Sigmoid colon (tissue), 6 donors: ENCODE measurements at regions not wholly inside any gene's neighbourhood (a gene's known extent, or its start where the extent isn't known, plus 50 kb on each side); places are given as distances from the start of the nearest gene placed in this dataset.

ENCODE experiments used
- DNase-seq: peaks from one replicate; pipeline ENCODE4 v3.0.0-alpha.2; 2019
- H3K27ac ChIP-seq, 4 donors: fragments of 200-600 bp; sonication (generic); one replicate each; pipeline ENCODE4 v1.5.1; 2016 to 2019; ENCODE audit warnings: mild to moderate bottlenecking in 1 of 4
- H3K27me3 ChIP-seq, 3 donors: fragments of 200-600 bp; sonication (generic); one replicate each; pipeline ENCODE4 v1.5.1; 2019; ENCODE audit warnings: mild to moderate bottlenecking in 1 of 3
- H3K36me3 ChIP-seq, 4 donors: fragments of 200-600 bp; sonication (generic); one replicate each; pipeline ENCODE4 v1.5.1; 2016 to 2019
- H3K4me1 ChIP-seq, 4 donors: fragments of 200-600 bp; sonication (generic); one replicate each; pipeline ENCODE4 v1.5.1; 2017 to 2019
- H3K4me3 ChIP-seq, 4 donors: fragments of 200-600 bp; sonication (generic); one replicate each; pipeline ENCODE4 v1.5.1; 2017 to 2019; ENCODE audit warnings: mild to moderate bottlenecking in 2 of 4, moderate library complexity in 1 of 4
- H3K9me3 ChIP-seq, 4 donors: fragments of 200-600 bp in 3 of 4; sonication (generic) in 3 of 4; one replicate each; pipeline versions ENCODE4 v1.5.1 to v1.6.1; 2013 to 2019
- CTCF ChIP-seq, 4 experiments: fragments of 450-650 bp in 3 of 4; fragments of 200-600 bp in 1 of 4; IDR thresholded peaks; one replicate each; pipeline ENCODE4 v1.5.1; 2016 to 2019; ENCODE audit warnings: antibody characterized with exemption in 4 of 4, mild to moderate bottlenecking in 3 of 4, moderate library complexity in 2 of 4
- EP300 ChIP-seq, 4 donors: sonication (generic); formaldehyde crosslinking; IDR thresholded peaks; one replicate each; pipeline ENCODE4 v1.6.1; 2017; ENCODE audit warnings: antibody characterized with exemption in 4 of 4
- POLR2A ChIP-seq, 2 donors: fragments of 450-650 bp; IDR thresholded peaks; one replicate each; pipeline ENCODE4 v1.6.1; 2016; ENCODE audit warnings: antibody characterized with exemption in 2 of 2, mild to moderate bottlenecking in 2 of 2, moderate library complexity in 2 of 2
- POLR2AphosphoS5 ChIP-seq, 4 donors: sonication (generic); formaldehyde crosslinking; IDR thresholded peaks; one replicate each; pipeline ENCODE4 v1.6.1; 2017; ENCODE audit warnings: antibody characterized with exemption in 4 of 4
- WGBS, 2 donors: extraction: QIAGEN DNeasy Blood & Tissue Kit; methylation state at CpG; one replicate each; pipeline ENCODE4 v1.1.7; 2013; 5-methylcytosine and 5-hydroxymethylcytosine counted together
- intact Hi-C: fragments of 100-400 bp; cut with DNase I; formaldehyde crosslinking; loops from one replicate; pipeline ENCODE4 v1.15.1; 2023
- donor health status: healthy with polysubstance abuse.
- donor health status: healthy.

GRCh38 chr10:6958254-6958653 is 378.2 kb upstream of the PRKCQ start:
- DNase-seq: no peak
- WGBS, 2 donors: 11 to 12% methylated on average over 1 of the region's 1 CpG
- Histone ChIP-seq H3K4me1 (peaks cover 0 to 7% (median 6%) of the 10 kb centered on the region in 4 donors), H3K9me3 (no peaks in the 10 kb centered on the region), H3K27ac (no peak overlapping the region), H3K4me3 (no peak overlapping the region), H3K27me3 (no peaks in the 10 kb centered on the region), H3K36me3 (no peaks in the 10 kb centered on the region)
- TF ChIP-seq CTCF (IDR thresholded peaks at IDR 0.05) (no peak), POLR2A (IDR thresholded peaks at IDR 0.05) (no peak)
- intact Hi-C loops: no loop called here

- intact Hi-C loops: no loop called here
- TF ChIP-seq POLR2AphosphoS5 (IDR thresholded peaks at IDR 0.05) (no peak), CTCF (IDR thresholded peaks at IDR 0.05) (no peak), EP300 (IDR thresholded peaks at IDR 0.05) (no peak), POLR2A (IDR thresholded peaks at IDR 0.05) (no peak)
- 71 to 92% methylated on average over 4 of the region's 4 CpGs for WGBS, 2 donors
- no peaks in the 10 kb centered on the region for H3K27me3 ChIP-seq
- H3K36me3 ChIP-seq: no peaks in the 10 kb centered on the region
- DNase-seq: no peak
- no peaks in the 10 kb centered on the region for H3K9me3 ChIP-seq
- no peak overlapping the region for H3K4me3 ChIP-seq
- H3K27ac ChIP-seq: no peak overlapping the region
- H3K4me1 ChIP-seq: peaks cover 0 to 10% (median 10%) of the 10 kb centered on the region in 4 donors
Observed at GRCh38 chr10:6957851-6958250, 377.8 kb upstream of the PRKCQ start.

GRCh38 chr10:6956562-6956961 is 376.5 kb upstream of the PRKCQ start:
- Histone ChIP-seq H3K4me1 (peaks cover 0 to 11% (median 10%) of the 10 kb centered on the region in 4 donors), H3K9me3 (no peaks in the 10 kb centered on the region), H3K27ac (no peak overlapping the region), H3K4me3 (no peak overlapping the region), H3K27me3 (no peaks in the 10 kb centered on the region), H3K36me3 (no peaks in the 10 kb centered on the region)
- intact Hi-C loops: no loop called here
- no peak for TF ChIP-seq POLR2AphosphoS5 (IDR thresholded peaks at IDR 0.05)
- 77 to 88% methylated on average over 3 of the region's 3 CpGs for WGBS, 2 donors
- DNase-seq: no peak

GRCh38 chr10:6953271-6953801 is 373.3 kb upstream of the PRKCQ start:
- DNase-seq: peak; percentile 74

GRCh38 chr10:6951732-6952131 is 371.7 kb upstream of the PRKCQ start:
- Histone ChIP-seq H3K27me3 (no peaks in the 10 kb centered on the region), H3K27ac (no peak overlapping the region), H3K36me3 (no peaks in the 10 kb centered on the region), H3K4me3 (no peak overlapping the region), H3K9me3 (no peaks in the 10 kb centered on the region), H3K4me1 (peaks cover 0 to 11% (median 10%) of the 10 kb centered on the region in 4 donors)
- DNase-seq: no peak
- intact Hi-C loops: no loop called here
- TF ChIP-seq CTCF (IDR thresholded peaks at IDR 0.05): no peak
- no peak for TF ChIP-seq POLR2AphosphoS5 (IDR thresholded peaks at IDR 0.05)
- TF ChIP-seq POLR2A (IDR thresholded peaks at IDR 0.05): no peak
- no peak for TF ChIP-seq EP300 (IDR thresholded peaks at IDR 0.05)
- WGBS, 2 donors: 84 to 89% methylated on average over 4 of the region's 4 CpGs

More at GRCh38 chr10:6953271-6953801, 373.3 kb upstream of the PRKCQ start:
- Histone ChIP-seq H3K4me1 (peaks cover 0 to 11% (median 10%) of the 10 kb centered on the region in 4 donors), H3K27ac (peak overlapping the region in 2 of 4 donors; percentile 19 to 28), H3K9me3 (no peaks in the 10 kb centered on the region), H3K27me3 (no peaks in the 10 kb centered on the region), H3K4me3 (no peak overlapping the region), H3K36me3 (no peaks in the 10 kb centered on the region)
- intact Hi-C loops: no loop called here
- WGBS, 2 donors: 58 to 73% methylated on average over 6 of the region's 6 CpGs
- TF ChIP-seq POLR2AphosphoS5 (IDR thresholded peaks at IDR 0.05): peak in 2 of 4 donors; percentile 12 to 41
- no peak for TF ChIP-seq POLR2A (IDR thresholded peaks at IDR 0.05)

GRCh38 chr10:6950133-6950532 is 370.1 kb upstream of the PRKCQ start:
- Histone ChIP-seq H3K4me1 (peaks cover 0 to 11% (median 10%) of the 10 kb centered on the region in 4 donors), H3K27me3 (no peaks in the 10 kb centered on the region), H3K36me3 (no peaks in the 10 kb centered on the region), H3K9me3 (no peaks in the 10 kb centered on the region), H3K4me3 (no peak overlapping the region), H3K27ac (no peak overlapping the region)
- DNase-seq: no peak
- intact Hi-C loops: no loop called here
- WGBS, 2 donors: 88 to 89% methylated on average over 2 of the region's 2 CpGs
- TF ChIP-seq EP300 (IDR thresholded peaks at IDR 0.05): no peak
